ENCODE measurements at regions not wholly inside any gene's neighbourhood (a gene's known extent, or its start where the extent isn't known, plus 50 kb on each side); places are given as distances from the start of the nearest gene placed in this dataset.

DNA sequence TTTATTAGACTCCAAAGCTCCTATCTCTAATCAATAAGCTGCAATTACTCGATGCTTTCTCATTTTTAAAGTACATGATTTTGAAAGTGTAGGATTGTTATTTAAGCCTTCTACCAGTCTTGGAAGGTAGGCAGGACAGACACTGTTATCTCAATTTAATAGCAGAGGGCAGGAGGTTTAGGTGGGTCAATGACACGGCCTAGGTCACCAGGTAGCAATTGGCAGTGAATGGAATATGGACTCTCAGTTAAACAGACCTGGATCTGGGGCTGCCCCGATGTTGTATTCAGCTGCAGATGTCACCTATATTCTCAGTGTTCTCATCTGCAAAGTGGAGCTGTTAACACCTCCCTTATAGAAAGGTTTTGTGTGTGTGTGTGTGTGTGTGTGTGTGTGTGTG is 124.4 kb upstream of the ANKFN1 start:
- no peaks in the 10 kb centered on the region for H3K4me1 ChIP-seq
- TF ChIP-seq, protein P1, sequence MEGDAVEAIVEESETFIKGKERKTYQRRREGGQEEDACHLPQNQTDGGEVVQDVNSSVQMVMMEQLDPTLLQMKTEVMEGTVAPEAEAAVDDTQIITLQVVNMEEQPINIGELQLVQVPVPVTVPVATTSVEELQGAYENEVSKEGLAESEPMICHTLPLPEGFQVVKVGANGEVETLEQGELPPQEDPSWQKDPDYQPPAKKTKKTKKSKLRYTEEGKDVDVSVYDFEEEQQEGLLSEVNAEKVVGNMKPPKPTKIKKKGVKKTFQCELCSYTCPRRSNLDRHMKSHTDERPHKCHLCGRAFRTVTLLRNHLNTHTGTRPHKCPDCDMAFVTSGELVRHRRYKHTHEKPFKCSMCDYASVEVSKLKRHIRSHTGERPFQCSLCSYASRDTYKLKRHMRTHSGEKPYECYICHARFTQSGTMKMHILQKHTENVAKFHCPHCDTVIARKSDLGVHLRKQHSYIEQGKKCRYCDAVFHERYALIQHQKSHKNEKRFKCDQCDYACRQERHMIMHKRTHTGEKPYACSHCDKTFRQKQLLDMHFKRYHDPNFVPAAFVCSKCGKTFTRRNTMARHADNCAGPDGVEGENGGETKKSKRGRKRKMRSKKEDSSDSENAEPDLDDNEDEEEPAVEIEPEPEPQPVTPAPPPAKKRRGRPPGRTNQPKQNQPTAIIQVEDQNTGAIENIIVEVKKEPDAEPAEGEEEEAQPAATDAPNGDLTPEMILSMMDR (IDR thresholded peaks at IDR 0.05), result no peak
- TF ChIP-seq EP300 (IDR thresholded peaks at IDR 0.05), result no peak
- no peak for TF ChIP-seq POLR2AphosphoS5 (IDR thresholded peaks at IDR 0.05)
- no peak for TF ChIP-seq POLR2A (IDR thresholded peaks at IDR 0.05)
- no peaks in the 10 kb centered on the region for H3K9me3 ChIP-seq
- ATAC-seq, result no peak
- no peak overlapping the region for H3K27ac ChIP-seq
- H3K36me3 ChIP-seq, result no peaks in the 10 kb centered on the region
- no peaks in the 10 kb centered on the region for H3K27me3 ChIP-seq
- 86 to 92% methylated on average over 2 to 3 of the region's 3 CpGs for WGBS, 2 donors (ENCODE audit: low coverage in 1 of 2)
- H3K4me3 ChIP-seq, result no peak overlapping the region

DNA sequence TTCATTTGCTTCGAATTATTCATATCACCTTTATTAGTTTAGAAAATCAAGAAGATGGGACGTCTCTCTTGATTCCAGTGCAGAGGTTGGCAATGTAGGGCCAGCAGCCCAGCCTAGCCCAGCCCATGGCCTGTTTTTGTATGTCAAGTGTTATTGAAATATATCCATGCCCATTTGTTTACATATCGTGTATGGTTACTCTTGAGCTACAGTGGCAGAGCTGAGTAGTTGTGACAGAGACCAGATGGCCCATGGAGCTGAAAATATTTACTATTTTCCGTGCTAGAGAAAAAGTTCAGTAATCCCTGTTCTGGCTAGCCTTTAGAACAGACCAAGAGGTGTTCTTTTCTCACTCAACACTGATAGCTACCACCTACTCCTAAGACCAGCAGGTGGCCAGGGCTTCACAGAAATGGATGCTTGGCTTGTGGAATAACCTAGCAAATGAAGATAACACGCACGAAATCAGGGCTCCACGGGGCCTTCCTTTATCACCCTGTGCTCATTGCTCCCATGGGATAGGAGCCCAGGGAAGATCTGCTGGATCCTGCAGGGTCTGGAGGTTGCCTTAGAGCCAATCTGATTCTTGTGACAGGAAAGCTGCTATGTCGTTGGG is 123.2 kb upstream of the ANKFN1 start:
- no peaks in the 10 kb centered on the region for H3K27me3 ChIP-seq
- H3K4me3 ChIP-seq, result no peak overlapping the region
- ATAC-seq, result no peak
- no peaks in the 10 kb centered on the region for H3K36me3 ChIP-seq
- no peaks in the 10 kb centered on the region for H3K4me1 ChIP-seq
- WGBS, 2 donors (ENCODE audit: low coverage in 1 of 2), result 28 to 29% methylated on average over 4 to 7 of the region's 8 CpGs
- H3K9me3 ChIP-seq, result no peaks in the 10 kb centered on the region
- no peak for TF ChIP-seq EP300 (IDR thresholded peaks at IDR 0.05)
- TF ChIP-seq POLR2AphosphoS5 (IDR thresholded peaks at IDR 0.05), result peak; percentile 47
- H3K27ac ChIP-seq, result no peak overlapping the region

DNA sequence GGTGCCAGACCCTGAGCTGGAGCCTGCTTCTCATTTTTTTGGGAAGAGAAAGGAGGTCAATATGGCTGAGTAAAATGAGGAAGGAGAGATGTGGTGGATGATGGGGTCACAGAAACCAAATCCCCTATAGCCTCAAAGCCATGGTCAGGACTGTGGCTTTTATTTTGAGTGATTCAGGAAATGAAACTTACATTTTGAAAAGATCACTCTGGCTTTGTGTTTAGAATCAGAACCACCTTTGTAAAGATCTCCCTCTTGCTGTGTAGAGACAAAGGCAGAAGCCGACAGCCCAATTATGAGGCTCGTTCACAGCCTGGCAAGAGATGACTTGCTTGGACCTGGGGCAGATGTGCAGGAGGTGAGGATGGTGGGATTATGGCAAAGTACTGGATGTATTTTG is 121.6 kb upstream of the ANKFN1 start:
- no peak overlapping the region for H3K27ac ChIP-seq
- no peaks in the 10 kb centered on the region for H3K9me3 ChIP-seq
- no peak for TF ChIP-seq POLR2AphosphoS5 (IDR thresholded peaks at IDR 0.05)
- no peak for TF ChIP-seq POLR2A (IDR thresholded peaks at IDR 0.05)
- TF ChIP-seq, protein P1 (IDR thresholded peaks at IDR 0.05), result no peak
- TF ChIP-seq EP300 (IDR thresholded peaks at IDR 0.05), result no peak
- no peak overlapping the region for H3K4me3 ChIP-seq
- no peak for ATAC-seq
- no peaks in the 10 kb centered on the region for H3K4me1 ChIP-seq
- H3K27me3 ChIP-seq, result no peaks in the 10 kb centered on the region
- no peaks in the 10 kb centered on the region for H3K36me3 ChIP-seq
- WGBS, 2 donors (ENCODE audit: low coverage in 1 of 2), result 100% methylated on average over 2 of the region's 2 CpGs; no CpG with 5 or more reads in 1 of the 2 donors

DNA sequence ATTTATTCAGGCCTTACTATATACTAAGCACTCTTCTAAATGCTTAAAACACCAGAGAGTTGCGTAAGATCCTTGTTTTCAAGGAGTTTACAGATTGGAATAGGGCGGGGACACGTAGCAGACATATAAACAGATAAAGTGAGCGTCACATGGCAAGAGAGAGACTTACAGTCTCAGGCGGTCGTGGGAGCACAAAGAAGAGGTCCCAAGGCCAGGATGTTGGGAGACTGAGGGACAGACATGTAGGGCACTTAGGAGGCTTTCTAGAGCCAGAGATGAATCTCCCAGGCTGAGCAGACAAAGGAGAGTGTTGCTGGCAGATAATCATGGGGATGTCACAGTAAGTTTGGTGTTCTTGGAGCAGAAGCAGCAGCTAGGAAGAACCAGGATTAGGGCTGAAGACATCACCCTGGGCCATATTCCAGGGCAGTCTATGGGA is 119.1 kb upstream of the ANKFN1 start:
- Histone ChIP-seq H3K27me3 (no peaks in the 10 kb centered on the region), H3K4me3 (no peak overlapping the region), H3K27ac (peak overlapping the region in 3 of 4 donors; percentile 39 to 55 (median 51)), H3K9me3 (no peaks in the 10 kb centered on the region), H3K36me3 (no peaks in the 10 kb centered on the region), H3K4me1 (no peaks in the 10 kb centered on the region)
- TF ChIP-seq EP300 (IDR thresholded peaks at IDR 0.05) (no peak), POLR2A (IDR thresholded peaks at IDR 0.05) (no peak), POLR2AphosphoS5 (IDR thresholded peaks at IDR 0.05) (no peak)
- TF ChIP-seq, protein P1 (IDR thresholded peaks at IDR 0.05), result no peak
- ATAC-seq, result peak; percentile 89
- 36 to 68% methylated on average over 5 to 6 of the region's 6 CpGs for WGBS, 2 donors (ENCODE audit: low coverage in 1 of 2)

DNA sequence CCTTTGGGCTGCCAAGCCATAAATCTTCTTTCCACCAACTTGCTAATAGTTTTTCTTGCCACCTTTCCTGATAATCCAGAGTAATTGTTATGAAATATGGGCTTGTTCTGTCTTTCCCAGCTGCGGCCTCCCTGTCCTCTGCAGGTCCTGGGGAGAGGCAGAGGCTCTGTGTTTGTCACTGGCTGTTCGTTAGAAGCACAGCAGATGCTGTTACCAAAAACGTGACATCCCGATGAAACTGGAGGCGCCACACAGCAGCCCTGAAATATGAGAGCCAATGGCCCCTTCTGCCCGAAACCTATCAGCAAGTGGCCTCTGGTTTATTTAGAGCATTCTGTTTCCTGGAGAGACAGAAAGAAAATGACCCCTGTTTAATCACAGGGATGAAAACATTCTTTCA is 115.1 kb upstream of the ANKFN1 start:
- no peaks in the 10 kb centered on the region for H3K27me3 ChIP-seq
- TF ChIP-seq, protein P1 (IDR thresholded peaks at IDR 0.05), result no peak
- TF ChIP-seq POLR2AphosphoS5 (IDR thresholded peaks at IDR 0.05) (no peak), EP300 (IDR thresholded peaks at IDR 0.05) (no peak), POLR2A (IDR thresholded peaks at IDR 0.05) (no peak)
- H3K27ac ChIP-seq, result no peak overlapping the region
- no peaks in the 10 kb centered on the region for H3K9me3 ChIP-seq
- no peak overlapping the region for H3K4me3 ChIP-seq
- ATAC-seq, result no peak
- no peaks in the 10 kb centered on the region for H3K4me1 ChIP-seq
- H3K36me3 ChIP-seq, result no peaks in the 10 kb centered on the region
- WGBS, 2 donors (ENCODE audit: low coverage in 1 of 2), result 68% methylated on average over 3 of the region's 6 CpGs; no CpG with 5 or more reads in 1 of the 2 donors
